C4-2B (cell line): ENCODE measurements at regions not wholly inside any gene's neighbourhood (a gene's known extent, or its start where the extent isn't known, plus 50 kb on each side); places are given as distances from the start of the nearest gene placed in this dataset.

Experiments
- ZFX ChIP-seq: fragments of 450-650 bp; IDR thresholded peaks from 2 replicates; pipeline ENCODE4 v1.6.1; 2017
- TF ChIP-seq, protein P1 (sequence below): fragments of 450-650 bp; conservative IDR thresholded peaks from 2 replicates; pipeline ENCODE4 v1.5.1; 2017; ENCODE audit warnings: mild to moderate bottlenecking

DNA sequence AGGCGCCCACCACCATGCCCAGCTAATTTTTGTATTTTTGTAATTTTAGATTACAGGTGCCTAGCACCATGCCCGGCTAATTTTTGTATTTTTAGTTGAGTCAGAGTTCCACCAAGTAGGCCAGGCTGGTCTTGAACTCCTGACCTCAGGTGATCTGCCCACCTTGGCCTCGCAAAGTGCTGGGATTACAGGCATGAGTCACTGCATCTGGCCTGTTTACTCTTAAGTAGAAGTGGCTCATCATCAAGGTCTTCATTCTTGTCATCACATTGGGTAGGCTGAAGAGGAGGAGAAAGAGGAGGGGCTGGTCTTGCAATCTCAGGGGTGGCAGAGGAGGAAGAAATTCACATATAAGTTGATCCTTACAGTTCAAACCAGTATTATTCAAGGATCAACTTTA is 152.4 kb upstream of the ATP2B1 start:
- TF ChIP-seq, protein P1, sequence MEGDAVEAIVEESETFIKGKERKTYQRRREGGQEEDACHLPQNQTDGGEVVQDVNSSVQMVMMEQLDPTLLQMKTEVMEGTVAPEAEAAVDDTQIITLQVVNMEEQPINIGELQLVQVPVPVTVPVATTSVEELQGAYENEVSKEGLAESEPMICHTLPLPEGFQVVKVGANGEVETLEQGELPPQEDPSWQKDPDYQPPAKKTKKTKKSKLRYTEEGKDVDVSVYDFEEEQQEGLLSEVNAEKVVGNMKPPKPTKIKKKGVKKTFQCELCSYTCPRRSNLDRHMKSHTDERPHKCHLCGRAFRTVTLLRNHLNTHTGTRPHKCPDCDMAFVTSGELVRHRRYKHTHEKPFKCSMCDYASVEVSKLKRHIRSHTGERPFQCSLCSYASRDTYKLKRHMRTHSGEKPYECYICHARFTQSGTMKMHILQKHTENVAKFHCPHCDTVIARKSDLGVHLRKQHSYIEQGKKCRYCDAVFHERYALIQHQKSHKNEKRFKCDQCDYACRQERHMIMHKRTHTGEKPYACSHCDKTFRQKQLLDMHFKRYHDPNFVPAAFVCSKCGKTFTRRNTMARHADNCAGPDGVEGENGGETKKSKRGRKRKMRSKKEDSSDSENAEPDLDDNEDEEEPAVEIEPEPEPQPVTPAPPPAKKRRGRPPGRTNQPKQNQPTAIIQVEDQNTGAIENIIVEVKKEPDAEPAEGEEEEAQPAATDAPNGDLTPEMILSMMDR = no peak
- TF ChIP-seq ZFX = no peak
